H9 (cell line): ENCODE measurements at regions not wholly inside any gene's neighbourhood (a gene's known extent, or its start where the extent isn't known, plus 50 kb on each side); places are given as distances from the start of the nearest gene placed in this dataset.

Experiments
- DNase-seq: peaks from one replicate; pipeline ENCODE4 v3.0.0-alpha.2; 2017
- H2AFZ ChIP-seq: one replicate; pipeline ENCODE4 v1.6.1; 2013; ENCODE audit warnings: mild to moderate bottlenecking, low read length, control low read depth, moderate library complexity
- H2AK5ac ChIP-seq: 2 replicates; pipeline ENCODE4 v1.6.1; 2013; ENCODE audit warnings: low read length, control low read depth, mixed read lengths; ENCODE audit not compliant: insufficient read length
- H2BK120ac ChIP-seq: one replicate; pipeline ENCODE4 v1.6.1; 2013; ENCODE audit warnings: low read depth, mild to moderate bottlenecking, low read length, control low read depth, inconsistent platforms; ENCODE audit not compliant: poor library complexity, severe bottlenecking
- H2BK12ac ChIP-seq: 2 replicates; pipeline ENCODE4 v1.6.1; 2013; ENCODE audit warnings: low read length, control low read depth, mixed read lengths, low read depth; ENCODE audit not compliant: insufficient read length
- H2BK15ac ChIP-seq: 2 replicates; pipeline ENCODE4 v1.6.1; 2013; ENCODE audit warnings: low read depth, low read length, control low read depth
- H2BK20ac ChIP-seq: one replicate; pipeline ENCODE4 v1.6.1; 2013; ENCODE audit warnings: low read depth, mild to moderate bottlenecking, low read length, control low read depth, inconsistent platforms; ENCODE audit not compliant: poor library complexity, severe bottlenecking
- H2BK5ac ChIP-seq: 2 replicates; pipeline ENCODE4 v1.6.1; 2013; ENCODE audit warnings: low read length, control low read depth, mixed read lengths; ENCODE audit not compliant: insufficient read length
- H3K14ac ChIP-seq: 2 replicates; pipeline ENCODE4 v1.6.1; 2013; ENCODE audit warnings: low read length, control low read depth; ENCODE audit not compliant: insufficient read depth
- H3K18ac ChIP-seq: 2 replicates; pipeline ENCODE4 v1.6.1; 2013; ENCODE audit warnings: low read depth, mild to moderate bottlenecking, mixed read lengths, low read length, control low read depth; ENCODE audit not compliant: insufficient read length
- H3K23ac ChIP-seq: 2 replicates; pipeline ENCODE4 v1.6.1; 2013; ENCODE audit warnings: low read length, control low read depth, mixed read lengths, low read depth; ENCODE audit not compliant: insufficient read length
- H3K23me2 ChIP-seq: 2 replicates; pipeline ENCODE4 v1.6.1; 2013; ENCODE audit warnings: low read depth, mild to moderate bottlenecking, mixed read lengths, low read length, control low read depth; ENCODE audit not compliant: insufficient read length, poor library complexity, severe bottlenecking
- H3K27ac ChIP-seq: 2 replicates; pipeline ENCODE4 v1.5.1; 2013; ENCODE audit warnings: low read length, control low read depth, mixed read lengths, low read depth; ENCODE audit not compliant: insufficient read length
- H3K27me3 ChIP-seq: 2 replicates; pipeline ENCODE4 v1.6.1; 2013; ENCODE audit warnings: low read length, control low read depth, inconsistent platforms; ENCODE audit not compliant: insufficient read depth
- H3K4ac ChIP-seq: 2 replicates; pipeline ENCODE4 v1.6.1; 2013; ENCODE audit warnings: low read depth, mild to moderate bottlenecking, control low read depth, inconsistent platforms, low read length, moderate library complexity
- H3K4me1 ChIP-seq: 2 replicates; pipeline ENCODE4 v1.6.1; 2013; ENCODE audit warnings: low read length, control low read depth, inconsistent platforms; ENCODE audit not compliant: insufficient read depth
- H3K4me2 ChIP-seq: 2 replicates; pipeline ENCODE4 v1.6.1; 2013; ENCODE audit warnings: low read length, control low read depth, mixed read lengths; ENCODE audit not compliant: insufficient read length, insufficient read depth
- H3K56ac ChIP-seq: 2 replicates; pipeline ENCODE4 v1.6.1; 2013; ENCODE audit warnings: low read depth, mild to moderate bottlenecking, mixed read lengths, low read length, control low read depth; ENCODE audit not compliant: insufficient read length
- H3K79me1 ChIP-seq: 2 replicates; pipeline ENCODE4 v1.6.1; 2013; ENCODE audit warnings: low read depth, mild to moderate bottlenecking, moderate library complexity, low read length, control low read depth, inconsistent platforms; ENCODE audit not compliant: insufficient read depth, poor library complexity, severe bottlenecking
- H3K79me2 ChIP-seq: 2 replicates; pipeline ENCODE4 v1.6.1; 2013; ENCODE audit warnings: low read length, control low read depth, inconsistent platforms; ENCODE audit not compliant: insufficient read depth
- H3K9ac ChIP-seq: 2 replicates; pipeline ENCODE4 v1.6.1; 2013; ENCODE audit warnings: low read length, control low read depth, mixed read lengths; ENCODE audit not compliant: insufficient read length; ENCODE audit errors: extremely low read depth
- H3K9me3 ChIP-seq: one replicate; pipeline ENCODE4 v1.6.1; 2013; ENCODE audit warnings: low read depth, low read length, inconsistent platforms; ENCODE audit not compliant: control insufficient read depth
- H3T11ph ChIP-seq: one replicate; pipeline ENCODE4 v1.6.1; 2013; ENCODE audit warnings: mild to moderate bottlenecking, low read length, control low read depth, inconsistent platforms
- H4K20me1 ChIP-seq: one replicate; pipeline ENCODE4 v1.6.1; 2013; ENCODE audit not compliant: control insufficient read depth, insufficient read length, insufficient read depth
- H4K5ac ChIP-seq: 2 replicates; pipeline ENCODE4 v1.6.1; 2013; ENCODE audit warnings: low read depth, mild to moderate bottlenecking, mixed read lengths, low read length, control low read depth; ENCODE audit not compliant: insufficient read length
- H4K8ac ChIP-seq: replicated peaks from 2 replicates; pipeline ENCODE4 v1.6.1; 2013; ENCODE audit warnings: low read length, control low read depth, mixed read lengths, low read depth; ENCODE audit not compliant: insufficient read length
- H4K91ac ChIP-seq: 2 replicates; pipeline ENCODE4 v1.6.1; 2013; ENCODE audit warnings: low read depth, mild to moderate bottlenecking, moderate library complexity, mixed read lengths, low read length, control low read depth; ENCODE audit not compliant: insufficient read length
- H3K27ac Mint-ChIP-seq, 3 experiments: 2 replicates in 2 of 3; 3 replicates in 1 of 3; pipeline ENCODE4 v1.8.0; 2020 to 2021; ENCODE audit warnings: mixed read lengths in 3 of 3, mild to moderate bottlenecking in 1 of 3, moderate library complexity in 1 of 3
- H3K27me3 Mint-ChIP-seq: 2 replicates; pipeline ENCODE4 v1.8.0; 2021; ENCODE audit warnings: low read depth, mild to moderate bottlenecking, moderate library complexity, mixed read lengths
- H3K36me3 Mint-ChIP-seq, 3 experiments: 2 replicates in 2 of 3; 3 replicates in 1 of 3; pipeline ENCODE4 v1.8.0; 2020 to 2021; ENCODE audit warnings: low read depth in 3 of 3, mixed read lengths in 3 of 3; ENCODE audit not compliant: insufficient read depth in 1 of 3
- H3K4me1 Mint-ChIP-seq, 2 experiments: 2 replicates each; pipeline ENCODE4 v1.8.0; 2020; ENCODE audit warnings: mixed read lengths in 2 of 2
- H3K4me3 Mint-ChIP-seq, 2 experiments: 2 replicates in 1 of 2; 3 replicates in 1 of 2; pipeline ENCODE4 v1.8.0; 2020 to 2021; ENCODE audit warnings: mild to moderate bottlenecking in 2 of 2, mixed read lengths in 2 of 2, moderate library complexity in 1 of 2
- H3K9me3 Mint-ChIP-seq, 2 experiments: 2 replicates in 1 of 2; 3 replicates in 1 of 2; pipeline ENCODE4 v1.8.0; 2020; ENCODE audit warnings: mild to moderate bottlenecking in 2 of 2, mixed read lengths in 2 of 2, moderate library complexity in 1 of 2
- CTCF ChIP-seq: fragments of 200-600 bp; sonication (generic); conservative IDR thresholded peaks from 3 replicates; pipeline ENCODE4 v1.8.0; 2021; ENCODE audit warnings: antibody characterized with exemption, mild to moderate bottlenecking
- WGBS: extraction: QIAGEN DNeasy Blood & Tissue Kit; methylation state at CpG from one replicate; pipeline ENCODE4 v1.1.7; 2013; ENCODE audit warnings: missing lambda C conversion rate, low lambda C conversion rate, mixed read lengths; ENCODE audit not compliant: insufficient read length; ENCODE audit errors: extremely low coverage; 5-methylcytosine and 5-hydroxymethylcytosine counted together

- Histone ChIP-seq H3K9ac (no peak overlapping the region), H3K4me1 (no peaks in the 10 kb centered on the region), H2AFZ (no peak overlapping the region), H2BK15ac (no peak overlapping the region), H2AK5ac (no peak overlapping the region), H3K9me3 (no peaks in the 10 kb centered on the region), H2BK12ac (no peak overlapping the region), H2BK5ac (no peak overlapping the region), H4K20me1 (no peaks in the 10 kb centered on the region), H3K27me3 (no peaks in the 10 kb centered on the region), H3K23me2 (no peaks in the 10 kb centered on the region), H3K18ac (no peak overlapping the region), H3K23ac (no peak overlapping the region), H3K79me1 (no peaks in the 10 kb centered on the region), H3K4ac (no peak overlapping the region), H3K56ac (no peak overlapping the region), H3K79me2 (no peaks in the 10 kb centered on the region), H4K8ac (no peak overlapping the region), H4K5ac (no peak overlapping the region), H4K91ac (no peak overlapping the region), H2BK120ac (no peak overlapping the region), H3K27ac (no peak overlapping the region), H3K4me2 (no peak overlapping the region), H3K14ac (no peak overlapping the region), H2BK20ac (no peak overlapping the region), H3T11ph (no peak overlapping the region)
- H3K9me3 Mint-ChIP-seq, result no peaks in the 10 kb centered on the region
- no peak for DNase-seq
- H3K4me3 Mint-ChIP-seq, result no peak overlapping the region
- no CpG with 5 or more reads among the region's 1 CpG for WGBS
- no peaks in the 10 kb centered on the region for H3K36me3 Mint-ChIP-seq
- H3K27ac Mint-ChIP-seq, result no peak overlapping the region
- no peaks in the 10 kb centered on the region; the same call in 1 of the 2 replicates for H3K27me3 Mint-ChIP-seq
- H3K4me1 Mint-ChIP-seq, result 0 out of 4 replicates have a peak, but pooled peaks cover 0 to 3% of the 10 kb centered on the region in 2 experiments
- TF ChIP-seq CTCF, result no peak
Measured at GRCh38 chr4:36961420-36961819, 283.1 kb upstream of the NWD2 start.
